Body of pancreas (tissue), 4 donors: ENCODE measurements at regions not wholly inside any gene's neighbourhood (a gene's known extent, or its start where the extent isn't known, plus 50 kb on each side); places are given as distances from the start of the nearest gene placed in this dataset.

ENCODE experiments used
- POLR2A ChIP-seq, 3 donors: fragments of 450-650 bp; IDR thresholded peaks; one replicate each; pipeline ENCODE4 v1.6.1; 2016; ENCODE audit warnings: antibody characterized with exemption in 3 of 3, mild to moderate bottlenecking in 2 of 3
- TF ChIP-seq, protein P1 (sequence below), 7 experiments: fragments of 450-650 bp in 4 of 7; fragments of 200-600 bp in 3 of 7; sonication (generic) in 3 of 7; IDR thresholded peaks; one replicate each; pipeline ENCODE4 v1.5.1; 2016 to 2019; ENCODE audit warnings: antibody characterized with exemption in 7 of 7

DNA sequence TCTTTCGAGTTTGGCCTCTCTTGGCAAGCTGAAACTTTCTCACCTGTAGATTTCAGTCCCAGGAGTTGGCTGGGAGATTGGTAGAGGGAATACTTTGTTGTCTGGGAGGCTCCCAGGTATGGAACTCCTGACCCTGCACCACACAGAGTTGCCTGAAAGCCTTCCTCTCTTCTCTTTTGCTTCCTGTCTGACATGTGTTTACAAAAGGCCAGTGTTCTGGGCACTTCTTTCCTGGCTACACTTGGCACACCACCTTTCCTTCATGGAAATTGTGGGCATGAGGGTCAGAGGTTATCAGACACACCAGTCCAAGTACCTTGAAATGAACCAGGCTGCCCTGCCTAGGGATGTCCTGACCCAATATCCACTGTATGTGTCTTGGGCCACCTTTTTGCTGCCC is 123.7 kb downstream of the ABHD5 start:
- TF ChIP-seq, protein P1, sequence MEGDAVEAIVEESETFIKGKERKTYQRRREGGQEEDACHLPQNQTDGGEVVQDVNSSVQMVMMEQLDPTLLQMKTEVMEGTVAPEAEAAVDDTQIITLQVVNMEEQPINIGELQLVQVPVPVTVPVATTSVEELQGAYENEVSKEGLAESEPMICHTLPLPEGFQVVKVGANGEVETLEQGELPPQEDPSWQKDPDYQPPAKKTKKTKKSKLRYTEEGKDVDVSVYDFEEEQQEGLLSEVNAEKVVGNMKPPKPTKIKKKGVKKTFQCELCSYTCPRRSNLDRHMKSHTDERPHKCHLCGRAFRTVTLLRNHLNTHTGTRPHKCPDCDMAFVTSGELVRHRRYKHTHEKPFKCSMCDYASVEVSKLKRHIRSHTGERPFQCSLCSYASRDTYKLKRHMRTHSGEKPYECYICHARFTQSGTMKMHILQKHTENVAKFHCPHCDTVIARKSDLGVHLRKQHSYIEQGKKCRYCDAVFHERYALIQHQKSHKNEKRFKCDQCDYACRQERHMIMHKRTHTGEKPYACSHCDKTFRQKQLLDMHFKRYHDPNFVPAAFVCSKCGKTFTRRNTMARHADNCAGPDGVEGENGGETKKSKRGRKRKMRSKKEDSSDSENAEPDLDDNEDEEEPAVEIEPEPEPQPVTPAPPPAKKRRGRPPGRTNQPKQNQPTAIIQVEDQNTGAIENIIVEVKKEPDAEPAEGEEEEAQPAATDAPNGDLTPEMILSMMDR (IDR thresholded peaks at IDR 0.05) = no peak
- TF ChIP-seq POLR2A (IDR thresholded peaks at IDR 0.05) = no peak
